Testis (tissue), 2 donors: ENCODE measurements at regions not wholly inside any gene's neighbourhood (a gene's known extent, or its start where the extent isn't known, plus 50 kb on each side); places are given as distances from the start of the nearest gene placed in this dataset.

Experiments
- DNase-seq: peaks from one replicate; pipeline ENCODE4 v3.0.0-alpha.2; 2019
- H3K27ac ChIP-seq, 2 donors: fragments of 200-600 bp; sonication (generic); one replicate each; pipeline ENCODE4 v1.5.1; 2019
- H3K27me3 ChIP-seq: fragments of 200-600 bp; sonication (generic); one replicate; pipeline ENCODE4 v1.5.1; 2019
- H3K36me3 ChIP-seq: fragments of 200-600 bp; sonication (generic); one replicate; pipeline ENCODE4 v1.5.1; 2017; ENCODE audit warnings: low read depth; ENCODE audit errors: missing control alignments
- H3K4me1 ChIP-seq: fragments of 200-600 bp; sonication (generic); one replicate; pipeline ENCODE4 v1.5.1; 2019
- H3K4me3 ChIP-seq, 2 donors: fragments of 200-600 bp; sonication (generic); one replicate each; pipeline ENCODE4 v1.5.1; 2017 to 2019
- H3K9me3 ChIP-seq: fragments of 200-600 bp; sonication (generic); one replicate; pipeline ENCODE4 v1.5.1; 2017
- CTCF ChIP-seq, 3 experiments: fragments of 450-650 bp in 2 of 3; fragments of 200-600 bp in 1 of 3; sonication (generic) in 1 of 3; IDR thresholded peaks; one replicate each; pipeline ENCODE4 v1.5.1; 2016 to 2019; ENCODE audit warnings: antibody characterized with exemption in 3 of 3, mild to moderate bottlenecking in 2 of 3, moderate library complexity in 1 of 3
- POLR2A ChIP-seq: fragments of 450-650 bp; IDR thresholded peaks from one replicate; pipeline ENCODE4 v1.6.1; 2017; ENCODE audit warnings: antibody characterized with exemption, mild to moderate bottlenecking, moderate library complexity
- WGBS, 2 donors: methylation state at CpG; one replicate each; pipeline ENCODE4 v1.1.5; 2018; 5-methylcytosine and 5-hydroxymethylcytosine counted together
- intact Hi-C: fragments of 100-400 bp; cut with DNase I; formaldehyde crosslinking; loops from one replicate; pipeline ENCODE4 v1.15.1; 2023; ENCODE audit warnings: low total_unique reads

GRCh38 chr13:65264066-65264465, 1966.1 kb downstream of the PCDH9 start:
- no peak for DNase-seq
- H3K36me3 ChIP-seq: no peaks in the 10 kb centered on the region
- WGBS, 2 donors: 73% methylated on average over 2 of the region's 2 CpGs
- H3K27me3 ChIP-seq: no peaks in the 10 kb centered on the region
- no peak overlapping the region for H3K27ac ChIP-seq
- TF ChIP-seq CTCF (IDR thresholded peaks at IDR 0.05): no peak
- no peaks in the 10 kb centered on the region for H3K9me3 ChIP-seq
- H3K4me3 ChIP-seq: no peak overlapping the region
- intact Hi-C loops: no loop called here
- no peaks in the 10 kb centered on the region for H3K4me1 ChIP-seq

- WGBS, 2 donors: 27 to 42% methylated on average over 5 of the region's 5 CpGs
Measured at GRCh38 chr13:65260946-65261891, 1968.9 kb downstream of the PCDH9 start.

GRCh38 chr13:65240773-65241172, 1989.4 kb downstream of the PCDH9 start:
- H3K27ac ChIP-seq: no peak overlapping the region
- 94 to 95% methylated on average over 1 of the region's 1 CpG for WGBS, 2 donors
- H3K9me3 ChIP-seq: no peaks in the 10 kb centered on the region
- no peak for DNase-seq
- TF ChIP-seq CTCF (IDR thresholded peaks at IDR 0.05) (no peak), POLR2A (no peak)
- H3K36me3 ChIP-seq: no peaks in the 10 kb centered on the region
- H3K27me3 ChIP-seq: no peaks in the 10 kb centered on the region
- no peak overlapping the region for H3K4me3 ChIP-seq
- H3K4me1 ChIP-seq: no peaks in the 10 kb centered on the region
- intact Hi-C loops: no loop called here

More at GRCh38 chr13:65260946-65261891, 1968.9 kb downstream of the PCDH9 start:
- Histone ChIP-seq H3K9me3 (no peaks in the 10 kb centered on the region), H3K27me3 (no peaks in the 10 kb centered on the region), H3K4me1 (no peaks in the 10 kb centered on the region), H3K4me3 (no peak overlapping the region), H3K36me3 (no peaks in the 10 kb centered on the region), H3K27ac (no peak overlapping the region)
- DNase-seq: no peak
- TF ChIP-seq CTCF (IDR thresholded peaks at IDR 0.05): no peak
- TF ChIP-seq POLR2A: no peak
- intact Hi-C loops: no loop called here

- Histone ChIP-seq H3K9me3 (no peaks in the 10 kb centered on the region), H3K27ac (no peak overlapping the region), H3K4me3 (no peak overlapping the region), H3K4me1 (no peaks in the 10 kb centered on the region), H3K36me3 (no peaks in the 10 kb centered on the region), H3K27me3 (no peaks in the 10 kb centered on the region)
- TF ChIP-seq CTCF (IDR thresholded peaks at IDR 0.05) (no peak), POLR2A (no peak)
- WGBS, 2 donors: 76 to 86% methylated on average over 6 of the region's 6 CpGs
- no peak for DNase-seq
- intact Hi-C loops: no loop called here
Measured at GRCh38 chr13:65236841-65237418, 1993.2 kb downstream of the PCDH9 start.
